Activated CD4-positive, alpha-beta T cell treated with anti-CD3 and anti-CD28 coated beads, Interleukin-2, amount 50 U/mL, for 16 hours (primary cell): ENCODE measurements at regions not wholly inside any gene's neighbourhood (a gene's known extent, or its start where the extent isn't known, plus 50 kb on each side); places are given as distances from the start of the nearest gene placed in this dataset.

Experiments used
- DNase-seq: peaks from one replicate; pipeline ENCODE4 v3.0.0-alpha.2; 2020

DNA sequence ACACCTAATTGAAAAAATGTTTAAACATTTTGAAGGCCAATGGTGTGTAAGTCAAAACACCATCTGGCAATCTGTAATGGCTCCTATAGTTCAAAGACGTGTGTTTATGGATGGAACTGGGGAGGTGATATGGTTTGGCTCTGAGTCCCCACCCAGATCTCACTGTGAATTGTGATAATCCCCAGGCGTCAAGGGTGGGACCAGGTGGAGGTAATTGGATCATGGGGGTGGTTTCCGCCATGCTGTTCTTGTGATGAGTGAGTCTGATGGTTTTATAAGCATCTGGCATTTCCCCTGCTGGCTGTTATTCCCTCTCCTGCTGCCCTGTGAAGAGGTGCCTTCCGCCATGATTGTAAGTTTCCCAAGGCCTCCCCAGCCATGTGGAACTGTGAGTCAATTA, 52.2 kb downstream of the ADRA2C start:
- DNase-seq = no peak

DNA sequence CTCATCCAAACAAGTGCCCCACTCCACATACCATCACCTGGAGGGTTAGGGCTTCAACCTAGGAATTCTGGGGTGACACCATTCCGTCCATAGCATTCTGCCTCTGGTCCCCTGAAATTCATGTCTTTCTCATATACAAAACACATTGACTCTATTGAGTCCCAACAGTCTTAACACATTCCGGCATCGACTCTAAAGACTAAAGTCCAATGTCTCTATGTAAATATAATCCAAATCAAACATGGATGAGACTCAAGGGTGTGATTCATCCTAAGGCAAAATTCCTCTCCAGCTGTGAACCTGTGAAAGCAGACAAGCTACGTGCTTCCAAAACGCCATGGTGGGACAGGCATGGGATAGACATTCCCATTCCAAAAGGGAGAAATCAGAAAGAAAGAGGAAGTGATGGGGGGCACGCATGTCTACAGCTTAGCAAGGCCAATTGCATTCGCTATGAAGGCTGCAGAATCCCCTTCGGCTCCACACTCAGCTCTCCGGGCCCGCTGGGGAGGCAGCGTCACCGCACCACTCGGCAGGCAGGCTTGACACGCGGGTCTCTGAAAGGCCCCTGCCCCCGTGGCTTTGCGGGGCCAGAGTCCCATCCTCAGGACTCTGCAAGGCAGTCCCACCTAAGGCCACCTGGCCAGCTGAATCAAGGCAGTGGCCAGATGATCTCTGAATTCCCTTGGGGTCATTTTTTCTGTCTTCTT, 53.2 kb downstream of the ADRA2C start:
- DNase-seq = no peak

DNA sequence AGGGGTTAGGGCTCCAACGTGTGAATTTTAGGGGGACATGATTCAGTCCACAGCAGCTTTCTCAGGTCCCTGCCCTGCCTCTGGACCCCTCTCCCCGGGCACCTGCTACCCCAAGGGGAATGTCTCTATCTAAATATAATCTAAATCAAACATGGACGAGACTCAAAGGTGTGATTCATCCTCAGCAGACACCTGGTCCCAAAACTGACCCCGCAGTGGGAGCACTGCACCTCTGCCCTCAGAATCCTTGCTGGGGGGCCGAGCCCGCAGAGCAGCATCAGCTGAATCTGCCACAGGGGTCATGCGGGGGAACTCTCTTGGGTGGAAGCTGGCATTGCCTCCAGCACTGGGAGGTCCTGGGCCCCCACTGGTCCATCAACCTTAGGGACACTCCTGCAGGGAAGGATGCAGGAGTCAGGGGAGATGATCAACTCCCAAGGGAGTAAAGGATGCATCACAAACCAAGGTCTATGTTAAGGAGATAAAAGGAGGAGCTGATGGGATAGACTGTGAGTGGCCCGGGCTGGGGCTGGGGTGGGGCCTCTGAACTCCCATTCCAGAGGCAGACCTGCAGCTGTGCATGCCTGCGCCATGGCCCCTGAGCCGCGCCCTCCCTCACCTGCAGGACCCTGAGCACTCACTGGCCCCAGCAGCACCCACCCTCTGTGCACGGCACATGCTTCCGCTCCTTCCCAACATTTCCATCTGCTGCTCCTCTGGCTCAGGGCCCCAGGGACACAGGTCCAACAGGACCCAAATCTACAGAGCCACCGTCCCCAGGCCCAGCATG, 54.0 kb downstream of the ADRA2C start:
- no peak for DNase-seq

DNA sequence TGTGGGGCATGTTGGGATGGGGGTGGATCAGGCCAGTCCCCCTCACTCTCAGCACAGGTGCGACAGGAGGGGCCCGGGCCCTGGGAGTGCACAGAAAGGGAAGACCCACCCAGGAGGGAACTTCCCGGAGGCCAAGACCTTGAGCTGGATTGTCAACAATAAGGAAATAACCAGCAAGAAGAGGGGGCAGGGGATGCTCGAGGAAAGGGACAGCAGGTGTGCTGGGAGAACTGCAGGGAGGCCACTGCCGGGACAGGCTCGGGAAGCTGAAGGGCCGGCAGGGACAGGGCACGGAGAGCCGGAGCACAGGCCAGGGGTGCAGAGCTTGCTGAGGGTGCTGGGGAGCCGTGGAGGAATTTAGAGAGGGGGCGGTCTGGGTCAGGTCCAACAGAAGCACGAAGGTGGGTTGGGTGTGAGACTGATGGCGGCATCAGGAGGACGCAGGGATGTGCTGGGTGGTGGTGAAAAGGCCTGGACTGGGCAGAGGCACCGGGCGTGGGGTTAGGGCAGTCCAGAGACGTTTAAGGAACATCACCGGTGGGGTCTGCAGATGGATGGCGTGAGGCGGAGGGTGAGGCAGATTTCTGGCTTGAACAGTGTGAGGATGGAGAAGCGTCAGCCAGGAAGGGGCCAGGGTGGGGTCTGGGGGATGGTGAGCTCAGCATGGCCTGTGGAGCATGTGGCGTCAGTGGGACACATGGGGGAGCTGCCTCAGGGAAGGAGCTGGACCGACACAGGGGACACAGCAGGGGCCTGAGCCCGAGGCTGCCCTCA, 54.8 kb downstream of the ADRA2C start:
- no peak for DNase-seq

DNA sequence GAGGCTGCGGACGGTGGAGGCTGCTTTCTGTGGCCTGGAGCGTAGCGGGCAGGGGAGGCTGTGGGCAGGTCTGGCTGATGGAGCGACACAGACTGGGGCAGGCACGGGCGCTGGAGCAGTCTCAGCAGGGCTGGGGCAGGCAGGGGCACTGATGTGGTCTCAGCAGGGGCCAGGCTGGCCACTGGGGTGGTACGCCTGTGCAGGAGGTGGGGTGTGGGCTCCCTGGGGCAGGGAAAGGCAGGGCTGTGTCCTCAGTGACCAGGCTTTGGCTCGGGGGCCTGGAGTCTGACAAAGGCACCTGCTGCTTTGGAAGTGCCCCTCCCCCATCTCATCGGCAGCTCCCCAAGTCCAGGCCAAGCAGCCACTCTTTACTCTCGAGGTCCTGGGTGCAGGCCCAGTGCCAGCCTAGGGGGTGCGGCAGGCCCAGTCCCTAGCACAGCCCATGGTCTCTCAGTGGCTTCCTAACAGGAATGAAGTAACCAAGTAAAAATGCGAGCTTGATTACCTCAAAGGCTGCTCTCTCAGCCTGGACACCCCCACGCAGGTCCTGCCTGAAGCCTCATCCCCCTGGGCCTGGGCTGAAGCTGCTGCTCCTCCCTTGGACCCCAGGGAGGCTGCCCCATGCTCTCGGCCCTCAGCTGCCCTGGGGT, 55.5 kb downstream of the ADRA2C start:
- no peak for DNase-seq

DNA sequence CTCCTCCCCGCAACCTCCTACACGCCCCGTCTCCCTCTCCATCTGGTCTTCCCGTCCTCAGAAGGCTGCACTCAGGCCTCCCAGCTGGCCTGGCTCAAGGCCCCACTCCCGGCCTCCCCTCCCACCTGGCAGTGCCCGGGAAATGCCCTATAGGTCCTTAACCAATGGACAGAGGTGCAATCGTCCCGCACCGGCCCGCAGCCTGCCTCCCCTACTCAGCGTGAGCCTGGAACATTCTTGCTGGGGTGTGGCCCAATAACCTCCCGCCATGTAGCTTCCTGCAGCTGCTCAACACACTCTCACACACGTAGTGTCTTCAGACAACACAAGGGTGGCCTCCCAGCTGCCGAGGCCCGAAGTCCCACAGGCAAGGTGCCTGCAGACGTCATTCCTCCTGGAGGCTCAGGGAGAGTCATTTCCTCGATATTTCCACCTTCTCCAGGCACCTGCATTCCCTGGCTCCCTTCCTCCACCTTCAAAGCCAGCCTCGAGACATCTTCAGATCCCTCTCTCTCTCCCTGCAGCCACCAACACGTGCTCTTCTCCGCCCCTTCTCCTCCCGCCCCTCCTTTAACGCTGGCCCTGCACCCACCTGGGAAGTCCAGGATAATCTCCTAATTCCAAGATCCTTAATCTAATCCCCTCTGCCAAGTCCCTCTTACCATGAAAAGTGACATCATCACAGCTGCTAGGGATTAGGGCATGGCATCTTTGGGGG, 56.2 kb downstream of the ADRA2C start:
- DNase-seq = no peak

DNA sequence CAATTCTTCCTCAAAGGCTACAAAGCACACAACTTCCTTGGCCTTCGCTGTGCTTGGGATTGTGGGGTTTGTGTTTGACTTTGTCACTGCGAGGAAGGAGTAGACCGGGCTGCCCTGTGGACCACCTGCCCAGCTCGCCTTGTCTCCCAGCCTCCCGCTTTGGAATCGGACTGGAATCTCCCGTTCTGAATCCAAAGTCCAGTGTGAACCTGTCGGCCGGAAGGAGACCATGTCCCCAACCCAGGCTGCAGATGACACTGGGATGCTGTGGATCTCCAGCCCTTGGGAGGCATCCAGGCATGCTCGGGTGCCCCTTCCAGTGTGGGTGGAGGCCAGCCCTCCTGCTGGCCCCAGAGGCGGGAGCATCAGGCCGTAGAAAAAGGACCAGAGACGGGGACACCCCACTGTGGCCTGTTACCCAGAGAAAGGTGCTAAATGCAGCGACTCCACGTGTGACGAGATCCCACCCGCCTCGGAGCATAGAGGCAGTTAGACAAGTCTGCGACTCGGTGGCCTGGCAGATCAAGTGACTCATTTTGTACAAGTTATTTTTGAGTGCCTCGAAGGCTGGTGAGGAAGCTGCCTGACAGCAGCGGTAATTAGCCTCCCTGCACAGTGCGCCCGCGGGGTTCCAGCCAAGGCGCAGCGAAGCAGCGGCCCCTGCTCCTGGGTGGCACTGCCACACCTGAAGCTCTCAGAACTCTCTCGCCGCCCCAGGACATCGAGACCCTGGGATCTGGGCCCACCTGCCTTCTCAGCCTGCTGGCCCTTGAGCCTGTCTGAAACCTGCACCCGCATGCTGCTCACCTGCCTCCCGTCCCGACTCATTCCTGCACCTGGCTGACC, 57.5 kb downstream of the ADRA2C start:
- no peak for DNase-seq

DNA sequence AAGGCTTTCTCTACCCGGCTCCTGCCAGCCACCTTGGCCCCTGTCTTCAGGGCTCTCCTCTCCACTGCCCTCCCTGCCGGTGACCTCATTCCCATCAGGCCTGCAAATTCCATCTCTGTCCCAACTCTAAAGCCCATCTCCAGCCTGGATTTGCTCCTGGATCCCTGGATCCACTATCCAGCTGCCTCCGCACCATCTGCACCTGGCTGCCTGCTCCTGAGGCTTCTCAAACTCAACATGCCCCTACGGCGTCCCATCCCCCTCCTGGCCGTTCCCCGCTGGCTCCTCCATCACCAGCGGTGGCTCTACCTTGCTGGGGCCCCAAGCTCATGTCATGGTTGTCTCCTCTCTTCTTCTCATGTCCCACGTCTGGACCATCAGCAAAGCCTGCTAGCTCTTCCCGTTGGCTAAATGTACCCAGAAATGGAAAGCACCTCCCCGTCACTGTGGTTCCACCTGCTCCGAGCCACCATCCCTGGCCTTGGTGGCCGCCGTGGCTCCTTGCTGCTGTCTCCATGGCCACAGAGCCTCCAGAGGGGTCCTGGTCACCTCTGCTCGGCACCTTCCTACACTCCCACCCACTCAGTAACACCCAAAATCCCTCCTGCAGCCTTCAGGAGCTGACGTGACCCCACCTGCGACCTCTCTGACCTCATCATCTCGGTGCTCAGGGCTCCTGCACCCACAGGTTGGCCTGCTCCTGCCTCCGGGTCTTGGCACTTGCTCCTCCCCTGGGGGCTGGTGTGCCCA, 58.5 kb downstream of the ADRA2C start:
- no peak for DNase-seq

DNA sequence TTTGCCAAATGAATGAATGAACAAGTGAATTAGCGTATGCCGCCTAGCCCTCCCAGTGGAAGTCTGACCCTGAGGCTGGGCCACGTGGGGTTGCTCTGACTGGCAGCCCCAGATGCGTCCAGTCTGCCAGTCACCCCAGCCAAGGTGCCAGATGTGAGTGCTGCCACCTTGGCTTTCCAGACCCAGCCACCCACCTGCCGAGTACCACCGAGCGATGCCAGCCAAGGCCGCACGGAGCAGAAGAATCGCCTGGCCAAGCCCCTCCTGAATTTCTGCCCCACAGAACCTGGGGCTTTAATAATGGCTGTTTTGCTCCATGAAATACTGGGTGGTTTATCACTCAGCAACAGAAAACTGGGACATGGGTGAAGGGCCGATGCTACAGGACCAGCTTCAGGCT, 59.3 kb downstream of the ADRA2C start:
- DNase-seq = no peak

DNA sequence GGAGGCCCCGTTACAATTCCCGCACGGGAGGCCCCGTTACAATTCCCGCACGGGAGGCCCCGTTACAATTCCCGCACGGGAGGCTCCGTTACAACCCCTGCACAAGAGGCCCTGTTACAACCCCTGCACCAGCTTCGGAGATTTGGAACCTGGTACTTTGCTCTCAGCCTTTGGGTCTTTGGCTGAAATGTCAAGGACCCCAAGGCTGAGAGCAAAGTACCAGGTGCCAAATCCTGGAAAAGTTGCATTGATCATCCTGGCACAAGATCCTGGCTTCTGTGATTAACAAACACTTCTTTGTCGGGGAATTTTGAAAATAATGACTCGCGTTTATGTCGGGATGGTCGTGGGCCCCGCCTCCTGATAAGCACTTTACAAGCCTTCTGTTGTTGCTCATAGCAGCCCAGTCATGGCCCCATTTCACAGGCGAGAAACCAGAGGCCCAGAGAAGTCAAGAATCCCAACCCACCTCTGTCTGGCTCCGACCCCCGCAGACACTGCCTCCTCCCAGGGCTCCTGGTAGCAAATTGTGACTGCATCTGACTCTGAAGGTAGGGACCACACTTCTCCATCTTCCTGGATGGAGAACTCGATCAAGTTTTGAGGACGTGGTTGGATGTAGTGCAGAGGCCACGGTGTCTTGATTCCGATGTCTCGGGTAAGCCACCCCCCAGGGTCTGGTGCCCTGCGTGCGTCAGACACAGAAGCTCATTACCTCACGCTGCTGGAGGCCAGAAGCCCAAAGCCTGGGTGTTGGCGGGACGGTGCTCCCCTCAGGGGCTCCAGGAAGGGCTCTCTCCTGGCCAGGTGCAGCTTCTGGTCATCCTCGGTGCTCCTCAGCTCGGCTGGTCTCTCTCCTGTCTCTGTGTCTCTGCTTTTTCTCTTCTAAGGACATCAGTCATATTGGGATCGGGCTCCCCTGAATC, 60.3 kb downstream of the ADRA2C start:
- DNase-seq = no peak

DNA sequence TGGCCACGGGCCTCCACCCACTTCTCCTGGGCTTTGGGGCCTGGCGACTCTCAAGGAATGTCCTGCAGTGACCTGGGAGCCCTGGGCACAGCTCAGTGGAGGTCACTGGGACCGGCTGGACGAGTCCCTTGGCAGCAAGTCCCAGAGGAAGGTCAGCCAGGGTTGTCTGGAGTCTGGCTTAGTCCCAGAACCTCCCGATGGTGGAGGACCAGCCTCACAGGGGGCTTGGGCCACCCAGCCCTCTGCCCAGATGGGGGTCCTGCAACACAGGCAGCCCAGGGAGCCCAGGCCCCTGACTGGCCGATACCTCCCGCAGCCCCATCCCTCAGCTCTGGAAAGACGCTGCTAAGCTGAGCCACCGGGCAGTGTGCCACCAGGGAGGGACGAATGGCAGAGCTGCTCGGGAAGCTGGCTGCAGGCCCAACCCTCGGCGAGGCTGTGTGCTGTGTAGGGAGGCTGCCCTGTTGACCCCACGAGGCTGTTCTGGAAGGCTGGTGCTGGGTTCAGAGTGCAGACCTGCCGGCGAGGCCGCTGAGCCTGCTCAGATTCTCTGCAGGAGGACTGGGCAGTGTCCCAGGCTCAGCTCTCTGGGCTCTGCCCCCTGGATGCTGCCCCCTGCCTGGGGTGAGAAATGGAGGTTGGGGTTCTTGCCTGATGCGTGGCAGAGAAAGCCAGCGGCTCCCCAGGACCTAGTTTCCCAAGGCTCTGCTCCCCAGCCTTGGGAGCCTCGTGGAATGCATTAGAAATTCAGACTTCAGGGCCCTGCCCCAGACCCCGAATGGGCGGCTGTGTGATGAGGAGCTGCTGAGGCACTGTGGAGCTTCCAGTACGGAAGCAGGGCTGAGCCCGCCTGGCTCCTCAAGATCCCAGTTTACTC, 61.7 kb downstream of the ADRA2C start:
- DNase-seq = no peak

DNA sequence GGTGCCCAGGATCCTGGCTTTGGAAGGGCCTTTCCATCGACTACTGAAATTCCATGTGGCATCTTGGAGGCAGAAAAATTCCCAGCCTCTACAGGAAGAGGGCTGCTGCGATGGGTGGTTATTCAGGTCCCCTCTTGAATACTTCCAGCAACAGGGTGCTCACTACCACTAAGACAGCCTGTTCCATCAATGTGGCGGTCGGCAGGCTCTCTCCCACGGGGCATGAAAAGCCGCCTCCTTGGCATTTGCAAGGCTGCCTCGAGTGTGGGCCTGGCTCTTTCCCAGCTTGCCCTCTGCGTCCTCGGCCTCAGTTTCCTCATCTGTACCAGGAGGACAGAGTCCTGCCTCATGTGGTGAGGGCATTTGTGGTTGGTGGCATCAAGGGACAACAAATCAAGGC, 62.4 kb downstream of the ADRA2C start:
- no peak for DNase-seq

DNA sequence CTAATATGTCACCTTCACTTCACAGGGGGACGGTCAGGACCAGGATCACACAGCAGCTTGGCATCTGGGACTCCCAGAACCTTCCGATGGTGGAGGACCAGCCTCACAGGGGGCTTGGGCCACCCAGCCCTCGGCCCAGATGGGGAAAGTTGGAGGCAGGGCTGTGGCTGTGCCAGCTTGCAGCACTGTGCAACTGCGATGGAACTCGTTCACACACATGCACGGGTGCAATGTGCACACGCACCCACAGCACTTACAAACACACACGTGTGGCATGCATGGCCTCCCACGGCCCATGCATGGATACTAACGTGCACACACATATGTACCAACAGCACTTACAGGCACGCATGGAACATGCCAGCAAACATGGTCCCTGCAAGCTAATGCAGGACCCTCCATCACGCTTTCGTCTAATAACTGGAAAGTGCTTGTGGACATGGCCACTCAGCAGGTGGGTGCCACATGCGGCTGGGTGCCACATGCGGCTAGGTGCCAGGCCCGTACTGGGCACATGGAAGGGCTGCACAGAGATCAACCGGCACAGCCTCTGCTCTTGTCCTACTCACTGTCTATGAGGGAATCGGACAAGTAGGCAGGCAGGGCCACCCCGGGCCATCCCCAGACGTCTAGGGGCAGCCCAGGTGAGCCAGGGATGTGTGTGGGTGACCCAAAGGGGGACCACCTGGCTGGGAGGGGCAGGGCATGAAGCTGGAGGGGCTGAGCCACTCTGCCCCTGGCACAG, 63.2 kb downstream of the ADRA2C start:
- no peak for DNase-seq

DNA sequence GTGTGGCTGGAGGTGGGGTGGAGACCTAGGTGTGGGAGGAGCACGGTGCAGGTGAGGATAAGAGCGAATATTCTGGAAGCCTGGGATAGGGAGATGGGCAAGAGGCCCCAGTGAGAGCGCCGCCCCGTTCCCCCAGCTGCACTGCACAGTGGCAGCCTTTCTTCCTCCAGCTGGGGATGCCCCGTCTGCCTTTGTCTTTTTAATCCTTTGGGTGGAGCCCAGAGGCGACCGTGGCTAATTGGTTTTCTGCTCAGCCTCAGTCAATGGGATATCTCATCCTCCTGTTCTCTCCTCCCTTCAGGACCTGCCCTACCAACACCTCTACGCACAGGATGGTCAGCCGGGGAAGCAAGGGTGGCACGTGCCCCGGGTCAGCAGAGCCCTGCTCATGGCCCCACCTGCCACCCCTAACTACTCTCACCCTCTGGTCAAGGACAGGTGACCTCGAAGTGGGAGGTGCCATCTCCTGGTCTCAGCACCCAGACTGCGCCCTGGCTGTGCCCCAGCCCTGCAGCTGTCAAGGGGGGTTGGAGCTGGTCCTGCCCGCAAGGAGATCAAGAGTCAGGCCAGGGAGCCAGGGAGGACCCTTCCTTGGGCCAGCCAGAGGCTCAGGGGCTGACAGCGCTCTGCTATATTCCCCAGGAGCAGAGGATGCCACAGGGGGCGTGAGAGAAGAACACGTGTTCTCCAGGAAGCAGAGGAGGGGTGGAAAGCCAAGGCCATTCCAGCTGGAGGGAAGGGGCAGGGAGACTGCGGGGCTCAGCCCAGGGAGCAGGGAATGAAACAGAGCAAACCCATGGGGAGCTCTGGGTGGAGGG, 64.0 kb downstream of the ADRA2C start:
- no peak for DNase-seq

DNA sequence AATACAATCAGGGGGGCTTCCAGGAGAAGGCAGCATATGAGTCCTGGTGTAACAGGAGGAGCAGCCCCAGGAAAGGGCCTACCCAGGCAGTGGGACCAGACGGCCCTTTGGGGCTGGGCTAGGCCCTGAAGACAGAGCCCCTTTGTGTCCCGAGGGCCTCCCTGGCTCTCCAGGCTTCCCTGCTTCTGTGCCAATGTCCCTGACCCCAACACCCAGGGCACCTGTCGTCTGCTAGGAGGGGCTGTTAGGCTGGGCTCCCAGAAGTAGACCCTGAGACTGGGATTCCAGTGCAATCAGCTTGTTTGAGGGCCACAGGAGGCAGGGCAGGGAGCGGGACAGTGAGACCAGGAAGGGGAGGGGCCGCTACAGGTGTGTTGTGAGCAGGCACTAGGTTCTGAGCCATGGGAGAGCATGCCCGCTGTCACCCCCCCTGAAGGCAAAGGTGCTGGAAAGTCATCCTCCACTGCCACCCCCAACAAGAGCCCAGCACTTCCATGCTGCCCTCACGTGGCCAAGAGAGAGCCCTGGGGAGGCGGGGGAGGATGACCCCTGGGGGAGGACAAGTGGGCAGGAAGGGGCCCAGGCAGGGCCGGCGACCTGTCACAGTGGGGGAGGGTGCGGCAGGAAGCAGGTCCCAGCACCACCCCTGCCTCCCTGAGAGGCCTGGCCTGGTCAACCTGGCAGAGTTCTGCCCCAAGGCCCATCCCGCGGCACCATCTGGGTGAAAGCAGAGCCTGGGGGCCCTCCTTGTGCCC, 64.8 kb downstream of the ADRA2C start:
- no peak for DNase-seq

DNA sequence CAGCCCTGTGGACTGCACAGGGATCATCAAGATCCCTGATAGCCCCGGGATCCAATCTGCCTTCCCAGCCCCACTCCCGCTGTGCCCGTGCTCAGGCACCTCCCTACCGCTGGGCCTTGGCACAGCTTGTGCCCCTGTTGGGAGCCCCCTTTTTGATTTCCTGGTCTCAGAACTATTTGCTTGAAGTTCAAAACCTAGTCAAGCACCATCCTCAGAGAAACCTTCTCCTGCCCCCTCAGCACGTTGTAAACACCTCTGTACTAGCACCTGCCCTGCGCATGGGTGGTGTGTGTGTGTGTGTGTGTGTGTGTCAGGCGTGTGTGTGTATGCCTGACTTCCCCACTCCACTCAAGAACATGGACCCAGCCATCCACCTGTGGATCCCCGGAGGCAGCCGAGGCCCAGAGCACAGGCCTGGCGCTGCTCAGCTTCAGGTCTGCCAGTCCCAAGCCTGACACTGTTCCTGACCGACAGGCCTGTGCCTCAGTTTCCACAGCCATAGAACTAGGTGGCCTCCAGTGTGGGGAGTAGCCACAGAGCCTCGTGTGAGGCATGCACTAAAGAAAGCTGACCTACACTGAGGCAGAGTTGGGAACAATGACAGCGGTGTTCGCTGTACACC, 65.5 kb downstream of the ADRA2C start:
- DNase-seq = no peak
